GM12865 (cell line): ENCODE measurements at regions not wholly inside any gene's neighbourhood (a gene's known extent, or its start where the extent isn't known, plus 50 kb on each side); places are given as distances from the start of the nearest gene placed in this dataset.

Experiments
- DNase-seq: peaks from one replicate; pipeline ENCODE4 v3.0.0; 2010; ENCODE audit warnings: low read depth
- H3K4me3 ChIP-seq: 2 replicates; pipeline ENCODE4 v1.5.1; 2011; ENCODE audit warnings: mild to moderate bottlenecking, low read depth, low read length, control low read depth
- CTCF ChIP-seq: IDR thresholded peaks from 2 replicates; pipeline ENCODE4 v1.5.1; 2011; ENCODE audit warnings: low read length, control low read depth, low read depth, inconsistent platforms; ENCODE audit not compliant: insufficient read depth; ENCODE audit errors: missing control alignments

GRCh38 chr2:194155431-194155830 is 1501.6 kb upstream of the SLC39A10 start:
- H3K4me3 ChIP-seq, result no peak overlapping the region
- TF ChIP-seq CTCF, result no peak
- no peak for DNase-seq

- no peak for TF ChIP-seq CTCF
- DNase-seq, result no peak
- no peak overlapping the region for H3K4me3 ChIP-seq
Observed at GRCh38 chr2:194151231-194151630, 1505.8 kb upstream of the SLC39A10 start.

- DNase-seq, result no peak
- H3K4me3 ChIP-seq, result no peak overlapping the region
- TF ChIP-seq CTCF, result no peak
Observed at GRCh38 chr2:194135463-194135862, 1521.6 kb upstream of the SLC39A10 start.

GRCh38 chr2:194128810-194129209 is 1528.2 kb upstream of the SLC39A10 start:
- TF ChIP-seq CTCF, result no peak
- H3K4me3 ChIP-seq, result no peak overlapping the region
- DNase-seq, result no peak

- DNase-seq, result no peak
- H3K4me3 ChIP-seq, result no peak overlapping the region
- no peak for TF ChIP-seq CTCF
Observed at GRCh38 chr2:194126418-194126817, 1530.6 kb upstream of the SLC39A10 start.

- no peak for TF ChIP-seq CTCF
- no peak overlapping the region for H3K4me3 ChIP-seq
- no peak for DNase-seq
Observed at GRCh38 chr2:194116861-194117260, 1540.2 kb upstream of the SLC39A10 start.

- TF ChIP-seq CTCF, result no peak
- H3K4me3 ChIP-seq, result no peak overlapping the region
- no peak for DNase-seq
Observed at GRCh38 chr2:194105358-194105757, 1551.7 kb upstream of the SLC39A10 start.
